ENCODE measurements at regions not wholly inside any gene's neighbourhood (a gene's known extent, or its start where the extent isn't known, plus 50 kb on each side); places are given as distances from the start of the nearest gene placed in this dataset.

DNA sequence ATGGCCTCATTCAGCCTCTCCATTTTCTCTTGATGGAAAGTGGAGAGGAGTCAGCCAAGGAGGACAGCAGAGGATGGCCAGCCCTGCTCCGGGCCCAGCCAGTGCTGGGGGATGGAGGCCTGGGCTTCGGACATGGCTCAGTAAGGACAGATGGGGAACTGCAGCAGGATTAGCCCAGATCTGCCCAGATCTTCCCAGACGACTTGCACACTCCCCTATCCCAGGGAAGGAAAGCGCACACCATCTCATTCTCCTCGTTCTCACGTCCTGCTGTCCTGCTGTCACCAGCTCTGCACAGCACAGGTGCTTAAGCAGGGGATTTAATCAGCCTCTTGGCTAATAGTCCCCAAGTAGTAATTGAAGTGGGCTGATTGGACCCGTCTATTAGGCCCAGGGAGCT, 100.2 kb upstream of the SDK2 start:
- WGBS: 82% methylated on average over 7 of the region's 7 CpGs
- H3K27me3 ChIP-seq (ENCODE audit: control insufficient read depth in 2 of 2, insufficient read depth in 1 of 2, low read length in 1 of 2): peaks cover 0 to 57% of the 10 kb centered on the region in 2 donors
- H3K4me3 ChIP-seq (ENCODE audit: low read length in 2 of 2): no peak overlapping the region
- H3K36me3 ChIP-seq (ENCODE audit: control insufficient read depth in 2 of 2, insufficient read depth in 2 of 2, low read length in 1 of 2): no peaks in the 10 kb centered on the region
- no peak overlapping the region for H3K27ac ChIP-seq (ENCODE audit: low read depth in 1 of 2, low read length in 1 of 2)
- H3K9me3 ChIP-seq (ENCODE audit: control insufficient read depth in 2 of 2, insufficient read depth in 1 of 2, low read length in 1 of 2): peaks cover 1 to 4% of the 10 kb centered on the region in 2 donors
- peaks cover 0 to 16% of the 10 kb centered on the region in 2 donors for H3K4me1 ChIP-seq (ENCODE audit: control insufficient read depth in 2 of 2, insufficient read depth in 2 of 2, low read length in 2 of 2)
- DNase-seq (ENCODE audit: low read depth in 6 of 9, low spot score in 9 of 9): no peak

- no peak overlapping the region for H3K27ac ChIP-seq (ENCODE audit: low read depth in 1 of 2, low read length in 1 of 2)
- H3K27me3 ChIP-seq (ENCODE audit: control insufficient read depth in 2 of 2, insufficient read depth in 1 of 2, low read length in 1 of 2): peaks cover 0 to 45% of the 10 kb centered on the region in 2 donors
- H3K9me3 ChIP-seq (ENCODE audit: control insufficient read depth in 2 of 2, insufficient read depth in 1 of 2, low read length in 1 of 2): peaks cover 1 to 4% of the 10 kb centered on the region in 2 donors
- no peak overlapping the region for H3K4me3 ChIP-seq (ENCODE audit: low read length in 2 of 2)
- DNase-seq (ENCODE audit: low read depth in 6 of 9, low spot score in 9 of 9): no peak
- 78% methylated on average over 12 of the region's 12 CpGs for WGBS
- H3K36me3 ChIP-seq (ENCODE audit: control insufficient read depth in 2 of 2, insufficient read depth in 2 of 2, low read length in 1 of 2): no peaks in the 10 kb centered on the region
- H3K4me1 ChIP-seq (ENCODE audit: control insufficient read depth in 2 of 2, insufficient read depth in 2 of 2, low read length in 2 of 2): peaks cover 0 to 4% of the 10 kb centered on the region in 2 donors
These were observed 102.2 kb upstream of the SDK2 start for GRCh38 chr17:73746314-73747073.

DNA sequence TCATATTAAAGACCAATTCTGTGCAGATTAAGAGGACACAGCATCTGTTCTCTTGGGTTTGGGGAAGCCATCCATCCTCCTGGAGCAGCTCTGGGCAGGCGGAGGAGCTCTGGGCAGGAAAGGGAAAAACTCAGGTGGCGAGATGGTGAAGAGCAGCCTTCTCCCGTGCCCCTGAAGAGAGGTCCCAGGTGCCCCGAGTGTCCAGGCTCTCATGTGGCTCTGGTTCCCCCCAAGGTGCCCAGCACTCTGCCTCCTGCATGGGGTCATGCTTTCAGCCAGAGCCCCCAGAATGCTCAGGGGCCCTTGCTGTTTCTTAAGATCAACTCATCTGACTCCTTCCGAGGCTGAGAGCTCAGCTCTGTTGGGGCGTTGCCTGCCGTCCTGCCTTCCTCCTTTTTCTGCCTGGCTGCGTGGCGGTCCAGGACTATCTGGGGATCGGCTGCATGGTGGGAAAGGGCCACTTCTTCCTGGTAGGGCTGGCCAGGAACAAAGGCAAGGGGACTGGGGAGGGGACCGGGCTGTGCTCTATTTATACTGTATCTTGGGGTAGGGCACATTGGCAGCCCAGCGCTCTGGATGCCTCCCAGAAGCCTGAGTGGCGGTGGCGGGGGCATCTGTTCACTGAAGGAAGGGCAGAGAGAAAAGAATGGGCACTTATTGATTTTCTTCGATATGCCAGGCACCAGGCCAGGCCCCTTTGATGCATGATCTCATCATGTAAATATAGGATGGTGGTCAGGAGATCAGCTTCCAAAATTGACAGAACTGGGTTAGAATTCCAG, 103.2 kb upstream of the SDK2 start:
- Histone ChIP-seq H3K4me3 (ENCODE audit: low read length in 2 of 2) (no peak overlapping the region), H3K27me3 (ENCODE audit: control insufficient read depth in 2 of 2, insufficient read depth in 1 of 2, low read length in 1 of 2) (peaks cover 0 to 41% of the 10 kb centered on the region in 2 donors), H3K4me1 (ENCODE audit: control insufficient read depth in 2 of 2, insufficient read depth in 2 of 2, low read length in 2 of 2) (peaks cover 0 to 4% of the 10 kb centered on the region in 2 donors), H3K27ac (ENCODE audit: low read depth in 1 of 2, low read length in 1 of 2) (no peak overlapping the region), H3K9me3 (ENCODE audit: control insufficient read depth in 2 of 2, insufficient read depth in 1 of 2, low read length in 1 of 2) (peaks cover 1 to 4% of the 10 kb centered on the region in 2 donors), H3K36me3 (ENCODE audit: control insufficient read depth in 2 of 2, insufficient read depth in 2 of 2, low read length in 1 of 2) (no peaks in the 10 kb centered on the region)
- no peak for DNase-seq (ENCODE audit: low read depth in 6 of 9, low spot score in 9 of 9)
- 90% methylated on average over 15 of the region's 15 CpGs for WGBS

- Histone ChIP-seq H3K27me3 (ENCODE audit: control insufficient read depth in 2 of 2, insufficient read depth in 1 of 2, low read length in 1 of 2) (peaks cover 0 to 31% of the 10 kb centered on the region in 2 donors), H3K4me1 (ENCODE audit: control insufficient read depth in 2 of 2, insufficient read depth in 2 of 2, low read length in 2 of 2) (peaks cover 0 to 4% of the 10 kb centered on the region in 2 donors), H3K36me3 (ENCODE audit: control insufficient read depth in 2 of 2, insufficient read depth in 2 of 2, low read length in 1 of 2) (no peaks in the 10 kb centered on the region), H3K9me3 (ENCODE audit: control insufficient read depth in 2 of 2, insufficient read depth in 1 of 2, low read length in 1 of 2) (no peaks in the 10 kb centered on the region), H3K27ac (ENCODE audit: low read depth in 1 of 2, low read length in 1 of 2) (no peak overlapping the region), H3K4me3 (ENCODE audit: low read length in 2 of 2) (no peak overlapping the region)
- no peak for DNase-seq (ENCODE audit: low read depth in 6 of 9, low spot score in 9 of 9)
- 93% methylated on average over 18 of the region's 18 CpGs for WGBS
These were observed 104.3 kb upstream of the SDK2 start for GRCh38 chr17:73748508-73748907.

GRCh38 chr17:73749337-73749823, 105.1 kb upstream of the SDK2 start:
- no peak for DNase-seq (ENCODE audit: low read depth in 6 of 9, low spot score in 9 of 9)
- no peak overlapping the region for H3K4me3 ChIP-seq (ENCODE audit: low read length in 2 of 2)
- no peaks in the 10 kb centered on the region for H3K9me3 ChIP-seq (ENCODE audit: control insufficient read depth in 2 of 2, insufficient read depth in 1 of 2, low read length in 1 of 2)
- no peaks in the 10 kb centered on the region for H3K36me3 ChIP-seq (ENCODE audit: control insufficient read depth in 2 of 2, insufficient read depth in 2 of 2, low read length in 1 of 2)
- WGBS: 82% methylated on average over 6 of the region's 6 CpGs
- no peak overlapping the region for H3K27ac ChIP-seq (ENCODE audit: low read depth in 1 of 2, low read length in 1 of 2)
- peaks cover 0 to 25% of the 10 kb centered on the region in 2 donors for H3K27me3 ChIP-seq (ENCODE audit: control insufficient read depth in 2 of 2, insufficient read depth in 1 of 2, low read length in 1 of 2)
- H3K4me1 ChIP-seq (ENCODE audit: control insufficient read depth in 2 of 2, insufficient read depth in 2 of 2, low read length in 2 of 2): no peaks in the 10 kb centered on the region

DNA sequence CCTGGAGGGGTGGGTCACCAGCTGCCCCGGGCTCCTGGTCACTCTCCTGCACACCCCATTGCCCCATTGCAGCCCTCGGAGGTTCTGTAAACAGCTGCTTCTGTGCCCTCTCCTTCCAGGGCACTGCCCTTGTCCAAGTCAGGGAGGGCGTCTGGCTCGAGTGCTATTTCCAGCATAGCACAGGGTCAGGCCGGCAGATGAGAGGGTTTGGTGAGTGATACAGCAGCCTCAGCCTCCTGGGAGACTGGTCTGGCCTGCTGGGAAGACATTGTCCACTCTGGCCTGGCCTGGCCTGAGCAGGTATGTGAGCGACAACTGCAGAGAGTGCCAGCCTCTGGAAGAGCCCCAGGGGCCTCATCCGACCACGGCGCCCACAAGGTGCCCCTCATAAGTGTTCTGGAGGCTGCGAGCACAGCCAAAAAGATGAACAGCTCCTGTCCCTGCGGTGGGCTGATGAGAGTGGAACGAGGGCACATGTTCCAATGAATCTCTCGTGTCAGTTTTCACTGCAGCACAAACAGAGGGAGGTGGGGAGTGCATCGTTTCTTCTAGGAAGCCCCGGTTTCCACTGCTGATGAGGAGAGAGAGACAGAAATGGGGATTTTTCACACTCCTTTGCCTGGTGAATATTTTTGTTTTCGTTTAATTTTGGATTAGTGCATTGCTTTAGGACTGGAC, 105.8 kb upstream of the SDK2 start:
- H3K27ac ChIP-seq (ENCODE audit: low read depth in 1 of 2, low read length in 1 of 2): no peak overlapping the region
- no peaks in the 10 kb centered on the region for H3K36me3 ChIP-seq (ENCODE audit: control insufficient read depth in 2 of 2, insufficient read depth in 2 of 2, low read length in 1 of 2)
- H3K27me3 ChIP-seq (ENCODE audit: control insufficient read depth in 2 of 2, insufficient read depth in 1 of 2, low read length in 1 of 2): peaks cover 0 to 21% of the 10 kb centered on the region in 2 donors
- WGBS: 87% methylated on average over 16 of the region's 16 CpGs
- H3K9me3 ChIP-seq (ENCODE audit: control insufficient read depth in 2 of 2, insufficient read depth in 1 of 2, low read length in 1 of 2): no peaks in the 10 kb centered on the region
- no peak overlapping the region for H3K4me3 ChIP-seq (ENCODE audit: low read length in 2 of 2)
- no peaks in the 10 kb centered on the region for H3K4me1 ChIP-seq (ENCODE audit: control insufficient read depth in 2 of 2, insufficient read depth in 2 of 2, low read length in 2 of 2)
- DNase-seq (ENCODE audit: low read depth in 6 of 9, low spot score in 9 of 9): no peak

- Histone ChIP-seq H3K9me3 (ENCODE audit: control insufficient read depth in 2 of 2, insufficient read depth in 1 of 2, low read length in 1 of 2) (no peaks in the 10 kb centered on the region), H3K27ac (ENCODE audit: low read depth in 1 of 2, low read length in 1 of 2) (no peak overlapping the region), H3K4me1 (ENCODE audit: control insufficient read depth in 2 of 2, insufficient read depth in 2 of 2, low read length in 2 of 2) (no peaks in the 10 kb centered on the region), H3K27me3 (ENCODE audit: control insufficient read depth in 2 of 2, insufficient read depth in 1 of 2, low read length in 1 of 2) (peaks cover 0 to 24% of the 10 kb centered on the region in 2 donors), H3K4me3 (ENCODE audit: low read length in 2 of 2) (no peak overlapping the region), H3K36me3 (ENCODE audit: control insufficient read depth in 2 of 2, insufficient read depth in 2 of 2, low read length in 1 of 2) (no peaks in the 10 kb centered on the region)
- 78% methylated on average over 7 of the region's 7 CpGs for WGBS
- DNase-seq (ENCODE audit: low read depth in 6 of 9, low spot score in 9 of 9): no peak
These were observed 106.7 kb upstream of the SDK2 start for GRCh38 chr17:73750975-73751374.

GRCh38 chr17:73753751-73754496, 109.7 kb upstream of the SDK2 start:
- no peak overlapping the region for H3K27ac ChIP-seq (ENCODE audit: low read depth in 1 of 2, low read length in 1 of 2)
- no peak for DNase-seq (ENCODE audit: low read depth in 6 of 9, low spot score in 9 of 9)
- WGBS: 96% methylated on average over 14 of the region's 14 CpGs
- H3K9me3 ChIP-seq (ENCODE audit: control insufficient read depth in 2 of 2, insufficient read depth in 1 of 2, low read length in 1 of 2): no peaks in the 10 kb centered on the region
- H3K4me1 ChIP-seq (ENCODE audit: control insufficient read depth in 2 of 2, insufficient read depth in 2 of 2, low read length in 2 of 2): no peaks in the 10 kb centered on the region
- H3K4me3 ChIP-seq (ENCODE audit: low read length in 2 of 2): no peak overlapping the region
- no peaks in the 10 kb centered on the region for H3K36me3 ChIP-seq (ENCODE audit: control insufficient read depth in 2 of 2, insufficient read depth in 2 of 2, low read length in 1 of 2)
- H3K27me3 ChIP-seq (ENCODE audit: control insufficient read depth in 2 of 2, insufficient read depth in 1 of 2, low read length in 1 of 2): peaks cover 0 to 22% of the 10 kb centered on the region in 2 donors

Data from thymus (tissue), 11 donors.